ENCODE measurements at regions not wholly inside any gene's neighbourhood (a gene's known extent, or its start where the extent isn't known, plus 50 kb on each side); places are given as distances from the start of the nearest gene placed in this dataset.

- DNase-seq (ENCODE audit: low read depth), result no peak
These were observed 53.2 kb upstream of the C1orf87 start for GRCh38 chr1:60126723-60127122.

Data from stimulated activated CD8-positive, alpha-beta memory T cell treated with anti-CD3 and anti-CD28 coated beads, Interleukin-4, amount 100 ng/mL, for 24 hours (primary cell).